ENCODE measurements at regions not wholly inside any gene's neighbourhood (a gene's known extent, or its start where the extent isn't known, plus 50 kb on each side); places are given as distances from the start of the nearest gene placed in this dataset.

DNA sequence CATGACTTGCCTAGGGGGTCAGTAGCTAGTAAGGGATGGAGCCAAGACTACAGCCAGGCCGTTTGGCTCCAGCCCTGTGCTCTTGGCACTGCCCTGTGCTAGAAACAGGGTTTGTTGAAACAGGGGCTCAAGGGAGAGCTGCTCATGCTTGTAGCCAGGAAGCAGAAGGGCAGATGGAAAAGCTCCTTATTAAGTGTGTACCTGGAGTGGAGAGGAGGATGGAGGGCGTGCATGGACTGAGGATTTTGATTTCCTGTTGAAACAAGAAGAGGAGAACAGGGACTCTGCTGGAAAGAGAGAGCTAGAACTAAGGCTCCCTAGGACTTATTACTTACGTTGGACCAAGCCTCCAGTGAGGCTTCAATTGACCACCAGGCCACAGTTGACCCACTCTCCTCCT lies 363.0 kb downstream of the MID1IP1 start:
- DNase-seq (ENCODE audit: extremely low read depth, low read depth, low spot score): no peak

DNA sequence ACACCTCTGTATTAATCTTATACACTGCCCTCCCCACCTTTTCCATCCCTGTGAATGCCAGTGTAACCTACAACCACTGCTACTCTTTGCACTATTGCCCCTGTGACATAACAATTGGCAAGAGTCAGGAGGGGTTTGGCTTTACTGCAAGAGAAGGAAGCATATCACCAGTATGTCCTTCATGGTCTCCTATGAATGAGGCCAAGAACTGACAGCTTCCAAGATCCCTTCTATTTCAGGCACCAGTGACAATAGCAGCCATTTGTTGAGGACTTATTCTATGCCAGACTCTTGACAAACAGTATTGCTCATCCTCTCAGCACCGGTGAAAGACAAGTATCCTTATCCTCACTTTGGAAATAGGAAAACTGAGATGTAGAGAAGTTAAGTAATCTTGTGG lies 363.9 kb downstream of the MID1IP1 start:
- no peak for DNase-seq (ENCODE audit: extremely low read depth, low read depth, low spot score)

DNA sequence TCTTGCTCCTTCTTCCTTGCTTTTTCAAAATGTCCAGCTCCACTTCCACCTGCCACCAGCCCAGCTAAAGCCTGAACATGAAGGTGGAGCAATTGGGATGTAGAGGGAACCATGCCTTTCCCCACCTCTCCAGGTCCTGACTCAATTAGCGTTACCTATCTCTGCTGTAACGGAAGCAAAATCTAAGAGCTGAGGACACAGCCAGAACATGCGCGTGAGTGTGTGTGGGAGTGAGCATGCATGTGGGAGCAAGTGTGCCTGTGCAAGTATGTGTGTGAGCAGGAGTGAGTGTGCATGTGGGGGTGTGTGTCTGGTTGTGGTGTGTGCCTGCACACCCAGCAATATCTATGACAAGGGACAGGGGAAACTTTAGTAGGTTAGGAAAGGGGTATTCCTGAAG lies 364.5 kb downstream of the MID1IP1 start:
- no peak for DNase-seq (ENCODE audit: extremely low read depth, low read depth, low spot score)

DNA sequence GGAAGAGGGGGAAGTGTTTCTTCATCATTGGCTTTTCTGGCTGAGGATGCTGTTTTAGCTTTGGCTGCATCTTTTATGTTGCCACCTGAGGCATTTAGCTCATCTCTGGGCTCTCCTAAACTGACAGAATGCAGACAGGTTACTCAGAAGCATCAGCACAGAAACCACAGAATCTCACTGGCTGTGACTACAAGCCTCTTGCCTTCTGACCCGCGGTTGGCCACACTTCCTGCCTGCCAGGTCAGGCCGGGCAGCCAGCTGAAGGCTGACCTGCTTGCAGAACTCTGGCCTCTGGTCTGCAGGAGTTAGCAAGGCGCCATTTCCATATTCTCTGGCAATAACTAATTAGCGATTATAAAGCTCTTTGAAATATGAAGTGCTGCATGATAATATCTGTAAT lies 366.5 kb downstream of the MID1IP1 start:
- DNase-seq (ENCODE audit: extremely low read depth, low read depth, low spot score): no peak

DNA sequence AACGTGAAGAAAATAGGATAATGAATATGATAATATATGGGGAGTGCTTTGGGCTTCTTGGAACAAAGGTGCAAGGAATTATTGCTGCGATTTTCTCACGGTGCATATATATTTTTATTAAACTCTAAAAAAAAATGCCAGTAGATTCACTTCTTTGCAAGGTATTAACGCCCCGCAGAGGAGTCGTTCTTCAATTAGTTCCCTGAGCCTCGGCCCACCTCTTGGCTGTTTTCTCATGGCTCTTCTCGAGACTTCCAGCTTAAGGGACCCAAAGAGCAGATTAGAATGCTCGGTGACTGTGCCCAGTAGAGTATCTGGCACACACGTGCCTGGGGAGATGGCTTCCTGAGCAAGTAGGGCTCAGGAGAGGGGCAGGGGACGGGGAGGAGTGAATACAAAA lies 367.4 kb downstream of the MID1IP1 start:
- DNase-seq (ENCODE audit: extremely low read depth, low read depth, low spot score): no peak

DNA sequence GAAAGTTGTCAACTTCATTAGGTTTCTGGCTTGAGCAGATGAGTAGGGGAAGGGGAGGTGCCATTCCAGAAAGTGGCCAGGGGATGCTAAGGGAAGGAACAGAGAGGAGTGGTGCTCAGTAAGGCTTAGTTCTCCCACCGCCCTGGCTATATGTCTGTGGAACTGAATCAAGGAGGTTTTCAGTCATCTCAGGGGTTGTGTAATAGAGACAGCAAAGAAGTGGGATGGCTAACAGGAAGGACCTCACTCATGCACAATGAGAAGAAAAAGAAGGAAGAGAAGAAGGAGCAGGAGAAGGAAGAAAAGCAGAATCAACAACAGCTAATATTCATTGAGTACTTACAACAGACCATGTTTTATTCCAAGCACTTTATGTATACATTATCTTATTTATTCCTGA lies 368.7 kb downstream of the MID1IP1 start:
- DNase-seq (ENCODE audit: extremely low read depth, low read depth, low spot score): no peak

DNA sequence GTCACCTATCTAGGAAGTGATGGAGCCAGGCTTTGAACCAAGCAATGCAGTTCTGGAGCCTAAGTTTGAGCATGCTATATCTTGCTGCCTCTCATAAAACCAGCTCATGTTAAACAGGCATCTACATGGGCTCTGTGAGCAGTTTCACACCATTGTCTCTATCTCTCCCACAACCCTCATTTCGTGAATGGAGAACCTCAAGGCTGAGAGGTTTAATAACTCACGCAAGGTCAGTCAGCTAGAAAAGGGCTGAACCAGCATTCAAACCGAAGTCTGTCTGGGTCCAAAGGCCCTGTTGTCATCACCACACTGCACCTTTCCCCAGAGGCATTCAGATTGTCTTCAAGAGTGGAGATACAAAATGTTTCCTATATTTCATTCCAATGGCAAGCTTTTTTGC lies 369.2 kb downstream of the MID1IP1 start:
- DNase-seq (ENCODE audit: extremely low read depth, low read depth, low spot score): no peak

DNA sequence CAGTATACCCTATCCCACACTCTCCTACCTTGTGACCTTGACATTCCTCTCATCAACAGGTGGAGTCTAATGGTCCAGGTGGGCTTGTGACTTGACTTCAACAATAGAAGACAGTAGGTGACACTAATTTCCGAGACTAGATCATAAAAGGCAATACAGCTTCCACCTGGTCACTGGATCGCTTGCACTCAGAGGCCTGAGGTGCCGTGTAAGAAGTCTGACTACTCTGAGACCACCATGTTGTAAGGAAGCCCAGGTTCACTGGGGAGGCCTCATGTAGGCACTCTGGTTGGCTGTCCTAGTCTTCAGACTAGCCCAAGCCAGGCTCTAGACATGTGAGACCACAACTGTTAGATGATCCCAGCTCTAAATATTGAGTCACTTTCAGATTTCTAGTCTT lies 370.4 kb downstream of the MID1IP1 start:
- no peak for DNase-seq (ENCODE audit: extremely low read depth, low read depth, low spot score)

DNA sequence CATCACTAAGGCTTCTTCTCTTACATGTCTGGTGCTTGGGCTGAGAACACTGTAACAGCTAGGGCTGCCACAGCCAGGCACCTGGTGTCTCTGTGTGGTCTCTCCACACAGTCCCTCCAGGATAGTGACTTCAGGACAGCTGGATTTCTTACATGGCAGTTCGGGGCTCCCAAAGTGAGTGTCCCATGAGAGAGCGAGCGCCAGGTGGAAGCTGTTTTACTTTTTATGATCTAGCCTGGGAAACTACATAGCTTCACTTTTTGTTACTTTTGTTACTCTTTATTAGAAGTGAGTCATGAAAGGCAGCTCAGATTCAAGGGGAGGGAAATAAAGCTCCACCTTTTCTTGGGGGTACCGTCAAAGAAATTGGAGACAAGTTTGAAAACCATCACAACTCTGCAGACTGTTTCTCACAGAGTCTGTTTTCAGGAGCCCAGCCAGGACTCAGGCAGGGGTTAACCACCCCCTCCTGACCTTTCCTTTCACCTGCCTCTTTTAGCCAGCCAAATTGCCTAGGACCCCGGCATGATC lies 373.0 kb downstream of the MID1IP1 start:
- no peak for DNase-seq (ENCODE audit: extremely low read depth, low read depth, low spot score)

DNA sequence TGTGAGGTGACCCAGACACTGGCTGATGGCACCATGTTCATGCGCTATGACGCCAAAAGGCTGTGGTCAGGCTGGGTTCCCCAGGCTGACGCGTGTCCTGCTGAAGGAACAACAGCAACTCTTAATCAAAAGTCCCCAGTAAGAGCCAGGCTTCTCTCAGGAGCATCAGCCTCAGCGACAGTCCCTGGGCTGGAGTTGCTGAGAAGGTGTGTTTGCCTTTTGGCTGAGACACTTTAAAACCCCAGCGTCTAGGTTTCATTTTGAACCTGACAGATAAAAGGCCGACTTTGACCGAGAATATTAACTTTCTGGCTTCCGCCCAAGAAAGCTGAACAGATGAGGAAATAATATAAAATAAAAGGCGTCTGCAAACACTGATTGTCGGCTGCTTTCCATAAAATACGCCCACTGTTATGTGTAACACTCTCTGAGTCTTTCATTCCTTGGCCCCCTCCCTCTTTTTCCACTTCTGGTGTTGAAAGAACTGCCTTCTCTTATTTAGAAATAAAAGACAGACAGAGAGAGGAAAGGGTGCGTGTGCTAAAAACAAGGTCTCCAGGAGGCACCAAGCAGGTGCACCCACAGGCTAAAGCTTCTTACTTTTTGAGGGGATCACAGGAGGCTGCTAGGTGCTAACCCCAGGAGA lies 373.6 kb downstream of the MID1IP1 start:
- no peak for DNase-seq (ENCODE audit: extremely low read depth, low read depth, low spot score)

DNA sequence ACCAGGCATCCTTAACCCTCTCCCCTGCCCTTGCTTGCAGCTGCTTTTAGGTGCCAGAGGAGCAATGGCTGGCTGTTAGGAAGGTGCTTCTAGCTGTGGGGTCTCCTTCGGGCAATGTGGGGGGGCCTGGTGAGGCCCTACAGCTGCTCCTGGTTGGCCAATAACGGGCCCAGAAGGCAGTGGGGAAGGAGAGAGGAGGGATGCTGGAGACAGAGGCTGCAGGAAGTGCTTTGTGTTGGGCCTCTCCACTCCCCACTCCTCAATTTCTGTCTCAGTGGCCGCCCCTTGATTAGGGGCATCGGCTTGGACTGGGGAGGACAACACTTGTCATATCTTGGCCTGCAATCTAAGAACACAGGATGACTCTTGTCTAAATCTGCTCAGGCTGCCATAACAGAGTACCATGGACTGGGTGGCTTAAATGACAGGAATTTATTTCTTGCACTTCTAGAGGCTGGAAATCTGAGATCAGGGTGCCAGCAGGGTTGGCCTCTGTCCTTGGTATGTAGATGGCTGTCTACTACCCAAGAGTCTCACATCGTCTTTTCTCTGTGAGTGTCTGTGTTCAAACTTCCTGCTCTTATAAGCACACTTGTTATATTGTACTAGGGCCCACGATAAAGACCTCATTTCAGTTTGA lies 374.3 kb downstream of the MID1IP1 start:
- no peak for DNase-seq (ENCODE audit: extremely low read depth, low read depth, low spot score)

DNA sequence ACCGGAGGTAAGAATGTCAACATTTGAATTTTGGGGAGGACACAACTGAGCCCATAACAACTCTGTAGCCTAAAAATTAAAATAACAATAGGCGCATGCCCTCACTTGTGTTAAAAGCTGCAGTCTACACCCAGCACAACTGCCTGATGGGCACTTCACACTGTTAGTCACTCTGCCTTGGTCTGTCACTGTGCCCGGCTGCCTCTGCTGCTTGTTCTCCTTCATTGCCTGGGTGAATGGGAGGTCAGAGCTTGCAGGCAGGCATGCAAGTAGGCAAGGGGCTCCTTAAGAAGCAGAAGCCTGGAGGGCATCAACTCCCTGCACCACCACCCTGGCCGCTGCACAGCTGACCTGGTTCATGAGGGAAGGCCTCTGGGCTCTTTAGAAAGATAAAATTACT lies 374.8 kb downstream of the MID1IP1 start:
- no peak for DNase-seq (ENCODE audit: extremely low read depth, low read depth, low spot score)

DNA sequence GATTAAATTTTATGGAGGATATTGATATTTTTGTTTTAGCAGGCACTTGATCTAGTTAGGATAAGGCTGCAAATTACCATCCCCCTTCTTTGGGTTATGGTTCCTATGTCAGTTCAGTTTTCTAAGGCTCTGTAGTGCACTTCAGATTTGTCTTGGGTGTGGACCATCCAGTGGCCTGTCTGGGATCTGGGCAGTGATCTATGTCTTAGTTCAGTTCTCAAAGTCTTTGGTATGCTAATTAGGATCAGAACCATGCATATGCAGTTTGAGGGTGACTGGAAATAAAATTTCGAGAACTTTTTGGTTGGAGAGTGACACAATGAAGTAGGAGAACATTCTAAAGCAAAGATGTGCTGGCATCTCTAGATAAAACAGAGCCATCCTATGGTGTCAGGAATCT lies 388.2 kb downstream of the MID1IP1 start:
- DNase-seq (ENCODE audit: extremely low read depth, low read depth, low spot score): no peak

DNA sequence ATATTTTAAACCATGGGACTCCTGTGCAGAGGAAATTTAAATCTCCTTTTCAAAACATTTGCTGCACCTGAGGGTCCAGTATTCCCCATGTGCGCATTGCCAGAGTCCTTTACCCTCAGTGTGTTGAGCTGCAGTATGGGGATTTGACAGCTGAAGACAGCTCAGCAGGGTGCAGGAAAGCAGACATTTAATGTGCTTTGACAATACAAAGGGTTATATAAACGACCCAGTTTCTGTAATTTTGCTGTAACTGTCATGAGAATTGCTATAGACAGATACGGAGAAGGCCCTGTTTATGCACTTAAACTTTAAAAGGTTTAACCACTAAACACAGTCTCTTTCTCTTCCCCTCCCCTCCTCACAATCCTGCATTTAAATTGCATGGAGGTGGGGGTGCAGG lies 393.4 kb downstream of the MID1IP1 start:
- DNase-seq (ENCODE audit: extremely low read depth, low read depth, low spot score): no peak

DNA sequence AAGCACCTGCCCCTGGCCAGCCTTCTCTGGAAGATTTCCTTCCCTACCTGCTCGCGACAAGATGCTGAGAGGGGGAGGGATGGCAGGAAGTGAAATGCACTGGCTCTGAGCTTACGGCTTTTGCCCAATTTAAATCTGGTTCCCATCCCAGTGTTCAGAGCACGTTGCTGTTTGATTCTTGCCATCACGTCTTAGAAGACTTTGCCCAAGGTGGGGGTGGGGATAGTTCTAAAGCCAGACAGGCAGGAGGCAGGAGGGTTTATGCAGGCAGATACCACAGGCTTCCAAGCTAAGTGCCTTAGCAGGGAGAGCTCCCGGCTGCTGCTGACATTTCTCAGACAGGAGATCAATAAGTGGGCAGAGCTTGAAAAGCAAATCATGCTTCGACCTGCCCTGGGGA lies 393.9 kb downstream of the MID1IP1 start:
- DNase-seq (ENCODE audit: extremely low read depth, low read depth, low spot score): no peak

DNA sequence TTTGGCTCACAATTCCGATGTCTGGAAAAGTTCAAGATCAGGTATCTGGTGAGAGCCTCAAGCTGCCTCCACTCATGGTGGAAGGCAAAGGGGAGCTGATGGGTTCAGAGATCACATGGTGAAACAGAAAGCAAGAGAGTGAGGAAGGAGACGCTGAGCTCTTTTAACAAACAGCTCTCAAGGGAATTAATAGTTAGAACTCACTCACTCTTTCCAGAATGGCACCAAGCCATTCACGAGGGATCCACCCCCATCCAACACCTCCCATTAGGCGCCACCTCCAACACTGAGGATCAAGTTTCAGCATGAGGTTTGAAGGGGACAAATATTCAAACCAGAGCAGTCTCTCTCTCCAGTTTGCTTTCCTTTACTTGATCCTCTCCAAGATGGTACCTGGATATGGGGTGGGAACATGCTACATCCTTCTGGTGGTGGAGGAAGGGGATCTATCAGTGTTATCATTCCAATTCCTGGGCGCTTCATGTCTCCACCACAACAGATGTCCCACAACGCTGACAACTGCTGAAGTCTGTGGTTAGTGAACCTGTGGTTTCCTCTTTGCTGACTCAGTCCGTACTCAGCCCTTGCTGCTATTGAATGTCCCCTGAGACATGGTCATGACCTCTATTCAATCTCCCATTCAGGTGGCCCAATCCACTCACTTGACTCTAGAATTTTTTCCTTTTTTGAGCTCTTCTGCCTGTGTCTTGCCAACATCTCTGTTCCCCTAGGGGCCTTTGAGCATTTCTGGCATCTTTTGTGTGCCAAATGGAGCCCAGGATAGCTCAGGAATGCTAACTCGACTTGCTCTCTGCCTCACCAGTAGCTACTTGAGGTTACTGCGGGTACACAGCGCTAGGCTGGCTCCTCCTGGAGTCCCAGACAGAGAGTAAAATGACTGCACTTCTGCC lies 395.2 kb downstream of the MID1IP1 start:
- no peak for DNase-seq (ENCODE audit: extremely low read depth, low read depth, low spot score)

DNA sequence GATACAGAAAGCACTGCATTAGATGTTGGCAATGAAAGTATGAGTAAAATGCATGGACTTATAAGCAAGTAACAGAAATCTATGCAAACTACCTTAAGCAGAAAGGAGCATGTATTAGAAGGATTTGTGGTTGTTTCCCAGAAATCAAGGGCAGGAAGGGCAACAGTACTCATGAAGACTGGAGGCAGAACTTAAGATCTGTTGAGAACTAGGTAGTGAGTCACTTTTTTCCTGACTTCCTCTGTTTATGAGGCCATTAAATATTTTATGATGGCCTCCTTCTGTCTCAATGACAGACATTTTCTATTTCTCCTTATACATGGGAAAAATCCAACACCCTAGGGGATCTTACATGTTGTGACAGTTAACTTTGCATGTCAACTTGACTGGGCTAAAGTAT lies 398.2 kb downstream of the MID1IP1 start:
- no peak for DNase-seq (ENCODE audit: extremely low read depth, low read depth, low spot score)

DNA sequence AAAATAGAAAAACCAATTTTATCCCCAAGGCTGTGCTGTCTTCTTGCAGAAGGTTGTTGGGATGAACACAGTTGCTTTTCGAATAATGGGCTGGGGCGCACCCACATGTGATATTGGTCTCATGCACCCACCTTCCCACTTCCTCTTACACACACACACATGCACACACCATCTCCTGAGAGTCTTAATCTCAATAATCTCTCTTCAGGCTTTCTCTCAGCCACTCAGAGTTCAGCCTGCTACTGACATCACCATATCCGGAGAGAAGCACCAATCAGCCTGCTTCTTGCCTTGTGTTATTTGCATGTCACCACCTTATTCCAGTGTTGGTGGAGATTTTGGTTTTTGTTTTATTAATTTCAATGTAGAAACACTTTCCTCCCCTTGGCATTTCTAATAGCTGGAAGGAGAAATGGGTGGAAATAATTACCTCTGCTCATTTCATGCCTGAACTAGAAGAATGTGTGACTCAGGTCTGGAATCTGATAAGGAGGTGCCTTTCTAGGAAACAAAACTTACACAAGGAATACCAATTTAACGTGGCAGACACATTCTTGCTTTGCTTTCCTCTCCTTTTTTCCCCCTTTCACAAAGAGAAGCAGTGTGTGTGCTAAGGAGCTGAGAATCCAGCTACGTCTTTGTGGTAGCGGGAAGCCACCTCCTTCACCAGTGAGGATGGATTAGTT lies 400.2 kb downstream of the MID1IP1 start:
- DNase-seq (ENCODE audit: extremely low read depth, low read depth, low spot score): no peak

DNA sequence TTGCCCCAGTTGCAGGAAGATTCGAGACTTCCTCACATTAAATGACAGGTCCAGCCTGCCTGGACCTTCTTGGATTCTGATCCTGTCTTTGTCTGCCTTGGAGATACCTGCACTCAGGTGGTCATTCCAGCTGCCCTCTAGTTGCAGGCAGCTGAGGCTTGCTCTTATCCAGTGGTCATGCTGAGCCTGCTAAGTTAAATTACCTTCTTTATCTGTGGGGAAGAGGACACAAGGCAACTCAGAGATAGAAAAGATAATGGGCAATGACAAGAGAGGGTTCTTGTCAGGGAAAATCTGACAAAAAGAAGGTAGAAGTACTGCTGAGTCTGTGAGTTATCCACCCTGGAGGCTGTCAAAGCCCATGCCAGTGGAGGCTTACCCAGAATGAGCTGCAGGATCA lies 401.4 kb downstream of the MID1IP1 start:
- DNase-seq (ENCODE audit: extremely low read depth, low read depth, low spot score): no peak

DNA sequence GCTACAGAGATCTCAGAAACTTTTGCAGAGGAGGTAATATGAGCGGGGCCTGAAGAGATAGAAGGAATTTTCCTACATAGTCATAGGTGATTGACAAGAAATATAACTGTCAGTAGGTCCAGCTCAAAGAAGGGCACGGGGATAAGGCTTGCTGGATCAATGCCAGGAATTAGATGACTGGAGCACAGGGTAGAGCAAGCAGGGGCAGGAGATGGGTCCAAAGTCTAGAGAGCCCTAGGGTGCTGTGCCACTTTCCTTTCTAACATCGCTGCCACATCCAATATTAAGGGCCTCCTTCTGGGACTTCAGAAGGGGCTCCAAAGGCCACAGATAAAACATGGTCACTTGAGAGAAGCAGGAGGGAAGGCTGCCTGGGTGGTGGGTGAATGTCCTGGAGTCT lies 402.2 kb downstream of the MID1IP1 start:
- DNase-seq (ENCODE audit: extremely low read depth, low read depth, low spot score): no peak

DNA sequence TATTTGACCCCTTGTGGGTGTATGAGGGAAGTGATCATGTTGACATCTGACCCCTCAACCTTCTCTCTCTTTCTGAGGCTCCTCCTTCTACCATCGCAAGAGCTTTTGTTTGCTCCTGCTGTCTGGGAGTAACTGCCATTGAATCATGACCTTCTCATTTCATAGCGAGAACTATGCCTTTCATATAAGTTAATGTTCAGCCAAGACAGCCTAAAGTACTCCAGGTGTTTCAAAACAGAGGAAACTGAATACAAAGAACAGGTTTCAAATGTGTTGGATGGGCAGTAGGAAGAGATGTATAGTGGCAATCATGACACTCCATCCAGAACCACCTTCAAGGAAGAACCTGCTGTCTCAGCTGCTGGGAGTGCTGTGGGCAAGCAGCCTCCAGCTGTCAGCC lies 403.1 kb downstream of the MID1IP1 start:
- DNase-seq (ENCODE audit: extremely low read depth, low read depth, low spot score): no peak

All from glomerular endothelial cell (primary cell).